ENCODE measurements at regions not wholly inside any gene's neighbourhood (a gene's known extent, or its start where the extent isn't known, plus 50 kb on each side); places are given as distances from the start of the nearest gene placed in this dataset.

DNA sequence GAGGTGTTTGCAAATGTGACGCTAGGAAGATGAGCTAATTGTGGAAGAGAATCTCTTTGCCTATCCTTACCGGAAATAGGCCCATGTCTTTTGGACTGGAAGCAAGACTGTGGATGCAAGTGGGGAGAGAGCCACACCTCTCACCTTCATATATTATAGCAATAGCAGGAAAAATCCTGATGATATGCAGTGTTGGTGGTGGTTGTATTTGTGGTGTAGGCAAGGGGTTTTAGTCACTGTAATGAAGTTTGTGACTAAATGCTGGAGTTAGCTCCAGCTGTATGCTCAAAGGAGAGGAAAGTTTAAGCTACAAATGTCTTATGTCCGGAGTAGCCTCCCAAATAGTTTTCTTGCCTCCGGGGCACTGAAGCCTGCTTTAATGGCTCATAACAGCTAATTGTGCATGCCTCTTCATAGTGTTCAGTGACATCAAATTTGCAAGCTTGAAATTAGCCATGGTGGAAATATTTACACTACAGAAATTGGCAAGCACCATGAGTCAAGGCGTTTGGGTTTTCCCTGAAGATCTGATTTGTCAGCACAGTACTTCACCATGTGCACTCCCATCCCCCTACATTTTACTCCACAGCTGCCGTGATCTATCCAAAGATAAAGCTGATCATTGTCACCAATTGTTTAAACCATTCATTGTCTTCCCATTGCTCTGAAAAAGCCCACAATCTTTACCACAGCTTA is 102.6 kb upstream of the ZNF644 start:
- no peak overlapping the region for H3K4me2 ChIP-seq (ENCODE audit: insufficient read depth, low read length)
- no peaks in the 10 kb centered on the region for H3K79me2 ChIP-seq (ENCODE audit: insufficient read depth, low read length)
- no peak for DNase-seq (ENCODE audit: insufficient read length, low spot score, missing footprints)
- H2AFZ ChIP-seq (ENCODE audit: low read length), result no peak overlapping the region
- H3K4me3 ChIP-seq (ENCODE audit: insufficient read depth, low read length), result no peak overlapping the region
- no peaks in the 10 kb centered on the region for H3K27me3 ChIP-seq (ENCODE audit: insufficient read depth, low read length)
- TF ChIP-seq, protein P1, sequence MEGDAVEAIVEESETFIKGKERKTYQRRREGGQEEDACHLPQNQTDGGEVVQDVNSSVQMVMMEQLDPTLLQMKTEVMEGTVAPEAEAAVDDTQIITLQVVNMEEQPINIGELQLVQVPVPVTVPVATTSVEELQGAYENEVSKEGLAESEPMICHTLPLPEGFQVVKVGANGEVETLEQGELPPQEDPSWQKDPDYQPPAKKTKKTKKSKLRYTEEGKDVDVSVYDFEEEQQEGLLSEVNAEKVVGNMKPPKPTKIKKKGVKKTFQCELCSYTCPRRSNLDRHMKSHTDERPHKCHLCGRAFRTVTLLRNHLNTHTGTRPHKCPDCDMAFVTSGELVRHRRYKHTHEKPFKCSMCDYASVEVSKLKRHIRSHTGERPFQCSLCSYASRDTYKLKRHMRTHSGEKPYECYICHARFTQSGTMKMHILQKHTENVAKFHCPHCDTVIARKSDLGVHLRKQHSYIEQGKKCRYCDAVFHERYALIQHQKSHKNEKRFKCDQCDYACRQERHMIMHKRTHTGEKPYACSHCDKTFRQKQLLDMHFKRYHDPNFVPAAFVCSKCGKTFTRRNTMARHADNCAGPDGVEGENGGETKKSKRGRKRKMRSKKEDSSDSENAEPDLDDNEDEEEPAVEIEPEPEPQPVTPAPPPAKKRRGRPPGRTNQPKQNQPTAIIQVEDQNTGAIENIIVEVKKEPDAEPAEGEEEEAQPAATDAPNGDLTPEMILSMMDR (IDR thresholded peaks at IDR 0.05; ENCODE audit: extremely low read depth, low read depth, low read length), result no peak
- no peaks in the 10 kb centered on the region for H3K36me3 ChIP-seq (ENCODE audit: insufficient read depth, low read length)
- H3K9me3 ChIP-seq (ENCODE audit: low read depth, low read length), result no peaks in the 10 kb centered on the region
- no peak overlapping the region for H3K27ac ChIP-seq (ENCODE audit: low read depth, low read length)
- H3K4me1 ChIP-seq (ENCODE audit: insufficient read depth, low read length), result no peaks in the 10 kb centered on the region
- no peaks in the 10 kb centered on the region for H4K20me1 ChIP-seq (ENCODE audit: insufficient read depth, low read length)

DNA sequence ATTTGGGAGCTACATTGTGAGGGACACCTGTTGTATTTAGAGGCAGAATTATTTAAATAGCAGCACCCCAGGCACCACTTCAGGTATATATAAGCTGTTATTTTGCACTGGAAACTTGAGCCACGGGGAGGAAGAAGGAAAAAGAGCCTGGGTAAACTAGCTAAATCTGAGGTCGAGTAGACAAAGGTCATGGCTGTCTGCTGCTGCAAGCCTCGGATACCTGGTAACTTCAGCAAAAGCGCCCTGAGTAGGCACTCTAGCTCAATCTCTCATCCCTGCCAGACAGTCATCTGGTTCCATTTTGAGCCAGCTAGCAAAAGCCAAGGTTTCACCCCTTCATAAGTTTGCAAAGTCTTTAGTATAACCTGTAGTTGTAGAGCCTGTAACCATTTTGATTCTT is 101.9 kb upstream of the ZNF644 start:
- Histone ChIP-seq H2AFZ (ENCODE audit: low read length) (no peak overlapping the region), H3K9me3 (ENCODE audit: low read depth, low read length) (no peaks in the 10 kb centered on the region), H4K20me1 (ENCODE audit: insufficient read depth, low read length) (no peaks in the 10 kb centered on the region), H3K36me3 (ENCODE audit: insufficient read depth, low read length) (no peaks in the 10 kb centered on the region), H3K4me1 (ENCODE audit: insufficient read depth, low read length) (no peaks in the 10 kb centered on the region), H3K4me3 (ENCODE audit: insufficient read depth, low read length) (no peak overlapping the region), H3K4me2 (ENCODE audit: insufficient read depth, low read length) (no peak overlapping the region), H3K79me2 (ENCODE audit: insufficient read depth, low read length) (no peaks in the 10 kb centered on the region), H3K27me3 (ENCODE audit: insufficient read depth, low read length) (no peaks in the 10 kb centered on the region), H3K27ac (ENCODE audit: low read depth, low read length) (no peak overlapping the region)
- DNase-seq (ENCODE audit: insufficient read length, low spot score, missing footprints), result no peak
- TF ChIP-seq, protein P1 (IDR thresholded peaks at IDR 0.05; ENCODE audit: extremely low read depth, low read depth, low read length), result no peak

DNA sequence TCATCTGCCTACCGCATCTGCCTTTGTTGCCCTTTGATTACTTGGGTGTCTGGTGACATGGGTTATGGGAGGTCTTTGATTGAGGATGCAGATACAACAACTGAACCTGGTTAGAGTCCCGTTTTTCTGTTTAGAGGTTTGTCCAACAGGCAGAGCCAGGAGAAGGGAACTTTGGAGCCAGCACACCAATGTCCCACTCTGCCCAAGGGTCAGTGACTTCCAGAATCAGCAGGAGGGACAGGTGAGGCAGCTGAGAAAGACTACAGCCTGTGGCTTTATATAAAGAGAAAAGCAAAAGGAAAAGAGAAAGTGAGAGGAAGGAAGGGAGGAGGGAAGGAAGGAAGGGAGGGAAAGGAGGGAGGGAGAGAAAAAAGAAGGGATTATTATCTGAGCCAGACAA is 101.5 kb upstream of the ZNF644 start:
- Histone ChIP-seq H4K20me1 (ENCODE audit: insufficient read depth, low read length) (no peaks in the 10 kb centered on the region), H2AFZ (ENCODE audit: low read length) (no peak overlapping the region), H3K4me1 (ENCODE audit: insufficient read depth, low read length) (no peaks in the 10 kb centered on the region), H3K27ac (ENCODE audit: low read depth, low read length) (no peak overlapping the region), H3K9me3 (ENCODE audit: low read depth, low read length) (no peaks in the 10 kb centered on the region), H3K4me3 (ENCODE audit: insufficient read depth, low read length) (no peak overlapping the region), H3K27me3 (ENCODE audit: insufficient read depth, low read length) (no peaks in the 10 kb centered on the region), H3K4me2 (ENCODE audit: insufficient read depth, low read length) (no peak overlapping the region), H3K36me3 (ENCODE audit: insufficient read depth, low read length) (no peaks in the 10 kb centered on the region), H3K79me2 (ENCODE audit: insufficient read depth, low read length) (no peaks in the 10 kb centered on the region)
- DNase-seq (ENCODE audit: insufficient read length, low spot score, missing footprints), result no peak
- TF ChIP-seq, protein P1 (IDR thresholded peaks at IDR 0.05; ENCODE audit: extremely low read depth, low read depth, low read length), result no peak

DNA sequence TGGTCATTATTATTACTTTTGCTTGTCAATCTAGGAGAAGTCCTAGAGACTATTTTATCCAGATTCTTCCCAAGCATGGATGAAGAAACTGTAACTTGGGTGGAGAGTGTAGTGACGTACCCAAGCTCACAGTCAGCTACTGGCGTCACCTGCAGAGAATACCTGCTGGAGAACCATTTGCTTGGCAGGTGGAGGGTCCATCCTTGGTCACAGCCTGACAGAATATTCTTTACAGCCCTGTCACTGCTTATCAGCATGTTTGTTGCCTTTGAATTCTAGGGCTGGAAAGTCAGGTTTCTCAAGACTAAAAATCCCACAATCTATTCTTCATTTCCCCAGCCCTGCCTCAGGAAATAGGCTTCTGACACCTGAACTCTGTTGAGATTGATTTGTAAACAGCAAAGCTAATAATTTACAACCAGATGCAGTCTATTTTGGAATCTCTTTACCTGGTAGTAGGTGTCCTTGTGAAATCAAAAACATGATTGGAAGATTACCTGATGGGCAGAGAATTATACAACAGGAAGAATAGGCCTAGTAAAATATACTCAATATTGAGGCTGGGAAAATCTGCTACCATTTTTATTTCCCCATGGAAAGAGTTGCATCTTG is 100.4 kb upstream of the ZNF644 start:
- Histone ChIP-seq H3K4me3 (ENCODE audit: insufficient read depth, low read length) (no peak overlapping the region), H3K4me2 (ENCODE audit: insufficient read depth, low read length) (no peak overlapping the region), H3K79me2 (ENCODE audit: insufficient read depth, low read length) (no peaks in the 10 kb centered on the region), H3K9me3 (ENCODE audit: low read depth, low read length) (no peaks in the 10 kb centered on the region), H3K27me3 (ENCODE audit: insufficient read depth, low read length) (no peaks in the 10 kb centered on the region), H4K20me1 (ENCODE audit: insufficient read depth, low read length) (no peaks in the 10 kb centered on the region), H3K27ac (ENCODE audit: low read depth, low read length) (no peak overlapping the region), H2AFZ (ENCODE audit: low read length) (no peak overlapping the region), H3K4me1 (ENCODE audit: insufficient read depth, low read length) (no peaks in the 10 kb centered on the region), H3K36me3 (ENCODE audit: insufficient read depth, low read length) (no peaks in the 10 kb centered on the region)
- DNase-seq (ENCODE audit: insufficient read length, low spot score, missing footprints), result peak; percentile 53
- TF ChIP-seq, protein P1 (IDR thresholded peaks at IDR 0.05; ENCODE audit: extremely low read depth, low read depth, low read length), result no peak

Data from osteoblast (primary cell).